ENCODE measurements at regions not wholly inside any gene's neighbourhood (a gene's known extent, or its start where the extent isn't known, plus 50 kb on each side); places are given as distances from the start of the nearest gene placed in this dataset.
A peak's percentile ranks its signal among the peaks of the same experiment; 100 is the strongest.
"Not testable (repeated sequence)": the region's sequence is repeated elsewhere in the genome, so short reads cannot be mapped to it uniquely, and the experiment has no call there.

- not testable (repeated sequence) for H3K4me2 ChIP-seq (ENCODE audit: low read length); H3K9me2 ChIP-seq (ENCODE audit: insufficient read depth, low read length); H3K9me3 ChIP-seq (ENCODE audit: low read length); H3K79me2 ChIP-seq (replicated peaks; ENCODE audit: insufficient read depth, low read length); H3K36me3 ChIP-seq (ENCODE audit: insufficient read depth, low read length); H3K4me3 ChIP-seq (ENCODE audit: low read length); H3K27ac ChIP-seq (ENCODE audit: low read length); H3K9ac ChIP-seq (ENCODE audit: low read length); H3F3A ChIP-seq (ENCODE audit: insufficient read depth, low read length, poor library complexity, severe bottlenecking); H3K27me3 ChIP-seq (ENCODE audit: insufficient read depth, low read depth, low read length); H2AFZ ChIP-seq (ENCODE audit: low read depth, low read length); H4K20me1 ChIP-seq (ENCODE audit: insufficient read depth)
Measured at GRCh38 chr15:28455537-28456475, 77.0 kb downstream of the GOLGA8G start.

GRCh38 chr15:28454751-28455220, 76.3 kb downstream of the GOLGA8F start:
- H4K20me1 ChIP-seq (ENCODE audit: insufficient read depth); H3K27me3 ChIP-seq (ENCODE audit: insufficient read depth, low read depth, low read length); H3K9ac ChIP-seq (ENCODE audit: low read length); H3K9me3 ChIP-seq (ENCODE audit: low read length); H3K27ac ChIP-seq (ENCODE audit: low read length); H2AFZ ChIP-seq (ENCODE audit: low read depth, low read length); H3K9me2 ChIP-seq (ENCODE audit: insufficient read depth, low read length); H3F3A ChIP-seq (ENCODE audit: insufficient read depth, low read length, poor library complexity, severe bottlenecking); H3K36me3 ChIP-seq (ENCODE audit: insufficient read depth, low read length); H3K4me2 ChIP-seq (ENCODE audit: low read length); H3K79me2 ChIP-seq (replicated peaks; ENCODE audit: insufficient read depth, low read length): not testable (repeated sequence)
- peak overlapping the region; percentile 53 for H3K4me3 ChIP-seq (ENCODE audit: low read length)

Data from neural cell (in vitro differentiated cells).